Left cardiac atrium (tissue), 4 donors: ENCODE measurements at regions not wholly inside any gene's neighbourhood (a gene's known extent, or its start where the extent isn't known, plus 50 kb on each side); places are given as distances from the start of the nearest gene placed in this dataset.
"Not testable (repeated sequence)": the region's sequence is repeated elsewhere in the genome, so short reads cannot be mapped to it uniquely, and the experiment has no call there.

ENCODE experiments used
- ATAC-seq, 2 donors: fragments of 200-7000 bp; cut with Tn5 transposase; one replicate each; pipeline ENCODE4 v1.9.1; 2020; ENCODE audit warnings: mild to moderate bottlenecking in 2 of 2, moderate library complexity in 2 of 2
- DNase-seq: peaks from one replicate; pipeline ENCODE4 v3.0.0-alpha.2; 2020
- intact Hi-C, 2 donors: fragments of 100-400 bp; cut with DNase I; formaldehyde crosslinking; loops; one replicate each; pipeline versions ENCODE4 v1.14.1 to v1.15.1; 2022 to 2023
- donor health status: DM: no; HTN: yes; CAD: no.
- donor health status: DM: no; HTN: yes; CAD: no; lungs with severe emphysema.
- donor health status: DM: yes; HTN: yes; CAD: no.
- donor health status: Dilated cardiomyopathy.

DNA sequence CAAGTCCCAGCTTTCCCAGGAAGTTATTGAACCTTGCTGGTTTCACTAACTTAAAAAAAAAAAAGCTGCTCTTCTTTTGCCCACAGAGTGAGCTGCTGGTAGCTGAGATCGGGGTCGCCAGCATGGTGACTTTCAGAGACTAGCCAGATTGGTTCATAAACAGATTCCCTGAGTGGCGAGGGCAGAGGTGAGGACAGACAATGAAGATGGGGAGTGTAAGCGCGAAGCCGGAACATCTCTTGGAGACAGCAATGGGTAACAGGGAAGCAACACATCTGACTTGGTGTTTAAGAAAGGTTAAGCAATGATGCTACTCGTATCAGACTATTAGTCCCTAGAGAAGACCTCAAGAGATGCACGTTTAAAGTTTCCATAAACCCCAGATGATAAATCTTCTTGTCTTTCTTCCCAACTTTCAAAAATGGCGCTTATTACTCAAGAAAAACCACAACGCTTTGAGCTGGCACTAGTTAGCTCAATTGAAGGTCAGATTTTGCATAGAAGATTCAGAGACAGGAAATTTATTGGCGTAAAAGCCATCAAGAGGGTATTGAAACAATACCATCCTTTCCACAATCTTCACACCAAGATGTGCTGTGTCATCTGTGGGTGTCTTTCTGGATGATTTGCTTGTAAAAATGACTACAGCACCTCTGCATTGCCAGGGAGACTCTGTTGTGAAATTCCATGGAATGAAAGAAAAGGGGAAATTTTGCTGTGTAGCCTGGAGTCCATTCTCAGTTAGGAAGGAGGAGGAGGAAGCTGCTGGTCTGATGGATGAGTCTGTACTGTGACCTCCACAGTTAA is 193.1 kb upstream of the CXCR4 start:
- DNase-seq (no peak), ATAC-seq (no peak)
- intact Hi-C loops = no loop called here

DNA sequence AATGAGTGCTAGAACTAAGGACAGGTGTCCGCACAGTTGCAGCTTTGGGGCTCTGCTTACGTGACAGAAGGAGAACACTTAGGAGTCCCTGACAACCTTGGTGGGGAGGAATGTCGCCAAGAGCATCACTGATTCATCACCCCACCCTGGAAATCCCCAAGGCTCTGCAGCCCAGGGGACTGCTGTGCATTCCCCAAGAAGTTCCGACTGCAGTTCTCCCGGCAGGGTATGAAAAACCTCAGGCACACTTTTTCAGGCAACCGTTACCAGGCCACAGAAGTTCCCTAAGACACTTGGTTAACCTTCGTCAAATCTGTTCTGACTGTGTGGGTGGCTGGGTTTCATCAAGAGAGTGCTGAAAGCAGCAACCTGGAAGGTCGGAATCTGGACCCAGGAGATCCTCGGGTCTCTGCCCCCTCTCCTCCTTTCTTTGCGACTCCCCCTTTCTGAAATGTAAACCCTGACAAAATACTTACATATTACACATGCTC is 192.1 kb upstream of the CXCR4 start:
- intact Hi-C loops = no loop called here
- no peak for ATAC-seq
- DNase-seq = no peak

DNA sequence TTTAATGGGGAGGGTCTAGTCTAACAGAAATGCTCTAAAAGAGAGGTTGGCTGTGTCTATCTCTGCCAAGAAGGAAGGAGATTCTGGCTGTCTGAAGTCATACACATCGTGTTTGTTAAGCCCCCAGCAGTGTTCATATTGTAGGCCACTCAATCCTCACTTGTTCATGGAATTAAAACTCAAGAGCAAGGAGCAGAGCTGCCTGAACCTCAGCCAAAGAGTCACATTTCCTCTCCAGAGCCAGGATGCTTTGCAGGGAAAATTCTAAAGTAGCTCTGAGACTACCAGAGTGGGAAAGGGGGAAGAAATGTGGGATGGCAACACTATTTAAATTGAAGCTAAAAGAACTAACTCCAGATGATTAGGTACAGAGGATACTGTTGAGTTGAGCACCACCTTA is 190.7 kb upstream of the CXCR4 start:
- ATAC-seq = no peak
- no peak for DNase-seq
- intact Hi-C loops = no loop called here

DNA sequence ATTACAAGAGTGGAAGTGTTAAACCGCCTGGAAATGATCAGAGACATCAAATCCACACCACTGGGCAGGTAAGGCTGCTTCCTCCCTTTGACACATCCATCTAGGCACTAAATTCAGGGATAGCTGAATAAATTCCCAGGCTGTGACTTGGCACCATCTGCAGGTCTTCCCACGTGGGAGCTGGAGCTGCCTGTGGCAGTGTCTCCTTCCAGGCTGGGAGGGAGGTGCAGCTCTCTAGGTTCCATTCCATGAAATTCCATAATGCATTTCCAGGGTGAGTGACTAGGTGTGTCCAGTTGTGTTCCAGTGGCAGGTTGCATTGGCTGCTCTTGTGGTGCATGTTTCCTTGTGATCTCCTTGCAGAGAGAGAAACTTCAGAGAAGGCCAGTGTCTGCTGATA is 188.9 kb upstream of the CXCR4 start:
- ATAC-seq (no peak), DNase-seq (no peak)
- intact Hi-C loops = no loop called here

DNA sequence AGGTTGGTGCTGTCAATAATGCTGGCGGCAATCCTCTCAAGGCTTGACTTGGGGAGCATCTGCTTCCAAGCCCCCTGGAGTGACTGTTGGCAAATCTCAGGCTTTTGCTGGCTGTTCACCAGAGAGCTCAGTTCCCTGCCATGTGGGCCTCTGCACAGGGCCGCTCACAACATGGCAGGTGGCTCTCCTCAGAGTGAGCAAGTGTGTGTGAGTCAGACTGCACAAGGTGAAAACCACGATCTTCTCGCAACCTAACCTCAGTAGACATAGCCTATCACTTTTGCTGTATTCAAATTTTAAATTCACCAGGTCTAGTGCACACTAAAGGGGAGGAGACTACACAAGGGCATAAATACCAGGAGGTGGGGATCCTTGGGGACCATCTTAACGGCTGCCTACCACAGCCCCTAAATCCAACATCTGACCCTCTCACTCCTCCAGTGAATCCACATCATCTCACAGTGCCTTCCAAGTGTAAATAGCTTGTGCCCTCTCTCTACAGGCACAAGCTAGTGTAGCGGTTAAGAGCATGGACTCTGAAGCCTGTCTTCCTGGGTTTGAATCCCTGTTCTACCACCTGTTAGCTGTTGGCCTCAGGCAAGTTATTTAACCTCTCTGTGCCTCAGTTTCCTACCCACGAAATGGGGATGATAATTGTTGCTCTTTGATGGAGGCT is 187.7 kb upstream of the CXCR4 start:
- DNase-seq (no peak), ATAC-seq (peak in 1 of 2 donors; percentile 30)
- intact Hi-C loops = no loop called here

DNA sequence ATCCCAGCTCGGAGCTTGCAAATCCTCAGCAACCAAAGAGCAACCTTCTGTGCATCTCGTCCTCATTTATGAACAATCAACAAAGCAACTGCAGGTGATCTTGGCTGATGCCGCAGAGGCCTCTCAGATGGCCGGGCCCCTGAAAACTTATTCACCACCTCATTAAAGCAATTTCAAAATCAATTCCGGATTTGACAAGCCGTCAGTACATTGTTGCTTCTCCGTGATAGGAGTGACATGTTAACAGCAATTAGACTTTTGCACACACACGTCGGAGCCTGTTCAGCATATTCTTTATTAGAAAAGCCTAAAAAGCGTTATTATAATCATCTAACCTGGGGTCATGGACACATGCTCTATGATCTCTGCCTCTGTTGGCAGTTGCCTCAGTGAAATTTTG is 183.1 kb upstream of the CXCR4 start:
- intact Hi-C loops = no loop called here
- no peak for ATAC-seq
- DNase-seq = no peak

DNA sequence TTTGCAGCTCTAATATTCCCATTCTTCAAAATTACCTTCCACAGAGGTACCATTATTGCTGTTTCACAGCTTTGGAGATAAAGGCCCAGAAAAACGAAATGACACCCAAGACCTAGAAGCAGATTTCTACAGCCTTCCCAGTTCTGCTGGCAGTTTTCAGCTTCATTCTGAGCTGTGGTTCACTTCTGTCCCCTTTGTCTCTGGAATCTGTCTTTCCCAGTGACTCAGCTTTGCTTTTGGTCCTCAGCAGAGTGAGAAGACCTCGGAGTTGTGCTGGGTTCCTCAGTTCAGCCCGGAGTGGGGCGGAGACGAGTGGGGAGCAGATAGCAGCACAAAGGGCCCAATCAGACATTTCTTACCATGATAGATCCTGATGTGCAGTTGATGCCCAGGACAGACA is 180.7 kb upstream of the CXCR4 start:
- intact Hi-C loops = no loop called here
- DNase-seq = no peak
- ATAC-seq = no peak

DNA sequence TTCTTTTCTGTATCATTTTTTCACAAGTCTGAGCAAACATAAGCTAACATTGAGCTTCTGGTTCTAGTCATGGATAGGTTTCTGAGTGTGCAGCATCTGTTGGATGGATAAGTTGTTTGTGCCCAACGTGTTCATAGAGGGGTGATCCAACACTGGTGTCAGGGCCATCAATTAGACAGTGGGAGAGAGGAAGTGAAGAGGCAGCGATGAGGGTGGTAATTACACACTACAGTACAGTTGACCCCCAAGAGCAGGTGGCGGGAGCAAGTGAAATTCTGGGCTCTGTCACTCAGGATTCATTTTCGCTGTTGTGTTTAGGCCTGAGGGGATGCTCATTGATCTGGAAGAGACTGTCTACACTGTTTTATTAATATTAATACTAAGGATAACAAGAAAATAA is 180.0 kb upstream of the CXCR4 start:
- intact Hi-C loops = no loop called here
- DNase-seq (no peak), ATAC-seq (no peak)

DNA sequence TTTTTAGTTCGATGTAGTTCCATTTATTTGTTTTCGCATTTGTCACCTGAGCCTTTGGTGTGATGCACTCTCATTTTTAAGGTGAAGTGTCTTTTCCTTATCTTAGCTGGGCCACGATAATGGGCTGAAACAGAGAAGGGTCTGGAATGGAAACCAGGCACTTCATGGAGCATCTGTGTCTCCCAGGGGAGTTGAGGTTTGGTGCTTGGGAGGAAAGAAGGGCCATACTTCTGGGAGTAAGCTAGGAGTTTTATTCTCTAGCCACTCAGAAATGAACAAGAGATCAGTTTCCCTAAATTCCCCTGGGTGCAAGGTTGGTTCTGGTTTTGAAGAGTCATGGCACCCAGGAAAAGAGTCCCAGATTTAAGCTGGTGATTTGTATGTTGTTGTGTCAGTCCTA is 179.4 kb upstream of the CXCR4 start:
- intact Hi-C loops = no loop called here
- DNase-seq (no peak), ATAC-seq (no peak)

DNA sequence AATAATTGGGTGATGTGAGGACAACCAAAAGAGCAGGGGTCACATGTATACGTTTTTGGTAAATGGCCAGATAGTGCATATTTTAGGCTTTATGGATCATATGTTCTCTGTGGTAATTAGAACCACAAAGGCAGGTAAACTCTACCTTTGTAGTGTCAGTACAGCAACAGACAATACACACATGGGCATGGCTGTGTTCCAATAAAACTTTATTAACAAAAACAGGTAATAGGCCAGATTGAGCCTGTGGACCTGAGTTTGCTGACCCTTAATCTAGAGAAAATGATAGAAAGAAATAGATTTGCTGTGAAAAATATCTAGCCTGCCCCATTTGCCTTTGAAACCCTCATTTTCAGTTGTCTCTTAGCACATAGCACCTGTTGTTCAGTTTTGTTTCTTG is 177.2 kb upstream of the CXCR4 start:
- DNase-seq = no peak
- no peak for ATAC-seq
- intact Hi-C loops = no loop called here

DNA sequence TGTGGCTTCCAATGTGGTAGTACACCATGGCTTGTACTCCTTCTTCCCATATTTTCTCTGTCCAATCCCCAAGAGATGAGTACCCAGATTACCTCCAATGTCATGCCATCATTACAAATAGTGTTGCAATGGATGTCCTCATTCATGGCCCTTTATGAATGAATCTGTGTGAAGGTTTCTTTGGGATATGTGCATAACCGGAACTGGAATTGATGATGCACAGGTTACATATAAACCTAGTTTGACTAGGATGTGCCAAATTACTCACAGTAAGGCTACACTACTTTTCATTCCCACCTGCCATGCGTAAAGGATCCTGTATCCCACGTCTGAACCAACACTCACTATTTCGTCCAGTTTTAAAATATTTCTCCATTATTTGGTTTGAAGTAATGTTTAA is 173.9 kb upstream of the CXCR4 start:
- DNase-seq = no peak
- intact Hi-C loops = no loop called here
- ATAC-seq = no peak

DNA sequence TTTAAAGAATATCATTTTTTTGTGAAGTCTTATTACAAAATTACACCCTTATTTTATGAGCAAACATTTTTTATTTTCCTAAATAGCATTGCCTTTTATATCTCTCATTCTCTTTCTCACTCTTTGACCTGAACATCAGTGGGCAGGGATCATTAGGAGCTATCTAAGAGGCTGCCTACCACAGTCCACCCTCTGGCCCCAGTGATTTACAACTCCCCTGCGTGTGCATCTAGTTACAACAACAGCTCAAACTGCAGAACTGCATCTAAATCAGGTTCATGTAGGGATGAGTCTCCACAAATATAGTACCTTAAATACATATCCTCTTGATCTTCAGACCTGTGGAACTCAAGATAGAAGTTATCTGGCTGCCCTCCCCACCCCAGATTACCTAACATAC is 172.4 kb upstream of the CXCR4 start:
- DNase-seq = no peak
- no peak for ATAC-seq
- intact Hi-C loops = no loop called here

DNA sequence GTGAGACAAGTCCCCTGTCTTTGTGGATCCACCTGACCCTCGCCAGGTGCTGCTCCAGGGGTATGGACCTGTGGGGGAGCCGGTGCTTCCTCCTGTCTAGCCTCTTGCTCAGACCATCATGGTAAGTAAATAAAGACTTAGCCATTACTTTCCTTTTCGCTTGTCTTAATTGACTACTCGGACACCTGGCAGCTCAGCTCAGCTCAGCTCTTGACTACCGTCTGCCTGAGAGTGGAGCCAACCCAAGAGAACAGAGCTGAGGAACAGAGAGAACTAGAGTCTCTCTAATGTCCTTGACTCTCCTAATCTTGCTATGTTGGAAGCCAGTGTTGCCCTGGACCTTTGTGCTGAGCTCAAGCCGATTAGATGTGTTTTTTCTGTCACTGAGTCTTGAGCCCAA is 170.3 kb upstream of the CXCR4 start:
- intact Hi-C loops = no loop called here
- no peak for DNase-seq
- ATAC-seq = no peak

DNA sequence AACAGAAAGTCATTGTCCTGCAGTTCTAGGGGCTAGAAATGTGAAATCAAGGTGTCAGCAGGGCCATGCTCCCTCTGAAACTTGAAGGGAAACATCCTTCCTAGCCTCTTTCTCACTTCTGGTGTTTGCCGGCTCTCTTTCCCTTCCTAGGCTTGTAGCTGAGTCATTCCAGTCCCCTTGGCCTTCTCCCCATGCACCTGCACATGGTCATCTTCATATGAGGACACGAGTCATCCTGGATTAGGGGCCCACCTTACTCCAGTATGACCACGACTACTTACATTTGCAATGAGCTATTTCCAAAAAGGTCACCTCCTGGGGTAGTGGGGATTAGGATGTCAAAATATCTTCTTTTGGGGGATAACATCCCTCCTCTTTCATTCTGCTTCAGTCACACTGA is 168.5 kb upstream of the CXCR4 start:
- ATAC-seq (no peak), DNase-seq (no peak)
- intact Hi-C loops = no loop called here

DNA sequence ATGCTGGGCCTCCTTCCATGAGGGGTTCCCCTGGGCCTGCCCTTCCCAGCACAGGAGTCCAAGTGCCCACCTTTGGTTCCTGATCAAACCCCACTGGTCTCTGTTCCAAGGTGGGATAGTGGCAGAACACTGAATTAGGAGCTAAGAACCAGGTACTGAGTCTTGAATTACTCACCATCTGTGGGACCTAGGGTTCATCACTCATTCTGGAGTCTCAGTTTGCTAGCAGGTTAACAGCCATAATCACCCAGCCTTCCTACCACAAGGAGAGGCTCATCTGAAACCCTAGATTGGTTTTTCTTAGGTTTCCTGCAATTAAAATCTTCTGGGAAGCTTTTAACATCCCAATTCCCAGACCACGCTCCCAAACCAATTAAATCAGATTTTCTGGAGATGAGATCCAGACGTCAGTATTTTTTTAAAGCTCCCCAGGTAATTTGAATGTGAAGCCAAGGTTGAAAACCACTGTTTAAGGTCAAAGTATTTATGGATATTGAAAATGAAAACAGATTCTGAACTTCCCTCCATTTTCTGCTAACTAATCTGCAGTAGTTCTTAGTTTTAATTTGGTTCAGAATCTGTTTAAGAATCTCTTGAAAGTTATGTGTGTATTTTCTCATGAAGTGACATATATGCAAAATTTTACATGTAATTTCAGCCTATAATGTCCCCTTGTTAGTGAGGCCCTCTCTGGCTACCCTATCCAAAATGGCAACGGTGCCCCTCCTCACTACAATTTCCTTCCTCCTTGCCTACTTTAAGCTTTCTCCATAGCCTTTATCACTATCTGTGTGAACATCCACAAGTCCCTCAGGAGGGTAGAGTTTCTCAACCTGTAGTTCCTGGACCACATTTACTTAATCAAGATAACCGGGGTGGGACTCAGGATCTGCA is 166.5 kb upstream of the CXCR4 start:
- ATAC-seq = no peak
- intact Hi-C loops = no loop called here

DNA sequence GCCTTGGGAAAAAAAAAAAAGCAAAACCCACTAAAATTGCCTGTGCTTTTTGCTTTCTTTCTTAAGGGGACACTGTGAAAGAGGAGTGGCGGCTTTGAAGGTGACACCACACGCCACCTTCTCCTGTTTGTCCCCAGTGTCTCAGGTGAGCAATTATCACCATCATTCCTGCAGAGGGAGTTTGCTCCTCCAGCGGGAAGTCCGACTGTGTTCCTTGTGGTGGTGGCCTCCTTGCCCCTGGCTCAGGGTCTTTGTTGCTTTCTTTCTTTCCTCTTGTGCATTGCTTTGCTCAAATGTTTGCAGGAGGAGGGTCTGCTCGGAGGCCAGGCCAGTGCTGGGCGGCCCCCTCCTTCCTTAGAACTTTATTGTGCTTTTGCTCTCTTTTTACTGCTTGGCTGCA is 164.3 kb upstream of the CXCR4 start:
- intact Hi-C loops = no loop called here
- ATAC-seq (no peak), DNase-seq (no peak)

More for the DNA sequence above, 166.5 kb upstream of the CXCR4 start:
- DNase-seq = no peak

DNA sequence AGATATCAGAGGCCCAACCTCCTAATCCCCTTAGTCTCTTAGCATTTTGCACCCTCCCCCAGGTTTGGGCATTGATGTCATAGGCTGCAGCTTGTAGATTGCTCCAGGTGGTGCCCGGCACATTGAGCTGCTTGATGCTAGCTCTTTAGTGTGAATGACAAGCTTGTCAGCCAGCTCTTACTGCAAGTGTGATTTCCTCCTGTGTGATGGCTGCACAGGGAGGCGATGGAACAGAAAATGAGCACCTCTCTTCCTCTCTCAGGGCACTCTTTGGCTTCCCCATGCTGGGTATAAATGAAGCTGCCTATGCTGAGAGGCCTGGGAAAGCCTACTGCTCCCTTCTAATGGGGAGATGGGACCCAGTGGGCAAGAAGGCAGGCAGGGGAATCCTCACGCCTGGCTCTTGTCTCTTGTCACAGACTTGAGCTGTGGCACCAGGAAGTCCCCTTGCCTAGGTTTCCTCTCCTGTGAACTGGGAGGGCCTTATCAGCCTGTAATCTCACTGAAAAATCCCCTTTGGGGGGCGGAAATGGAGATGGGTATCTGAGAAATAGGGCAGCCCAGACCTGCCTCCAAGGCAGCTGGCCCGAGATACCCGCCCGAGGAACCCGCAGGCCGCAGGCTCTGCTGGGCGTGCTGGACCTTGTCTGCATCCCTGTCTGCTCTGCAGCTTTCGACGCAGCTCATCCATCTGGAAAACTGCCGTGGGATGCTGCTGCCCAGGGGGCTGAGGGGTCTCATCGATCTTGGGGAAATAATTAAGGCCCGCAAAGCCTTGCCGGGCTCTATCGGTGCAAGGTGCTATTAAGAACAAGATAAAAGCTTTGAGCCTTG is 163.5 kb upstream of the CXCR4 start:
- ATAC-seq = peak in 1 of 2 donors; percentile 47
- intact Hi-C loops = no loop called here
- no peak for DNase-seq

DNA sequence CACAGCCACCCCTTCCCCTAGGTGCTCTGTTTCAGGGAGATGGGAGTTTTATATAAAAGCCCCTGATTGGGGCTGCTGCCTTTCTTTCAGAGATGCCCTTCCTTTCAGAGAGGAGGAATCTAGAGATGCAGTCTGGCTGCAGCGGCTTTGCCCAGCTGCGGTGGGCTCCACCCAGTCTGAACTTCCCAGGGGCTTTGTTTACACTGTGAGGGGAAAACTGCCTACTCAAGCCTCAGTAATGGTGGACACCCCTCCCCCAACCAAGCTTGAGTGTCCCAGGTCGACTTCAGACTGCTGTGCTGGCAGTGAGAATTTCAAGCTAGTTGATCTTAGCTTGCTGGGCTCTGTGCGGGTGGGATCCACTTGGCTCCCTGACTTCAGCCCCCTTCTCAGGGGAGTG is 148.4 kb upstream of the CXCR4 start:
- ATAC-seq, DNase-seq, intact Hi-C loops: not testable (repeated sequence)

DNA sequence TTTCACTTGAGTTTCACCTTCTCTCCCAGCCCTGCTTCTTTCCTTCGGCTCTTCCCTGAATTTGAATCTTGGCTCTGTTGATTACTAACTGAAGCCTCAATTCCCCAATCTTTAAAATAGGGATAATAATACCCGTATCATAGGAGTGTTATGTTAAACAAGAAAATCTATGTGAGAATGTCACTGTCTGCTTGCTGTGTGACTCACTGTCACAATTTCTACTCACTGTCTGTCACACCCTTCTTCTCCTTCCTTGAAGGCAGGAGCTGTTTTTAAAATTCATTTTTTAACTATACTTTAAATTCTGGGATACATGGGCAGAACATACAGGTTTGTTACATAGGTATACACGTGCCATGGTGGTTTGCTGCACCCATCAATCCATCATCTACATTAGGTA is 141.6 kb upstream of the CXCR4 start:
- intact Hi-C loops = no loop called here
- ATAC-seq = no peak
- no peak for DNase-seq
